ENCODE measurements at regions not wholly inside any gene's neighbourhood (a gene's known extent, or its start where the extent isn't known, plus 50 kb on each side); places are given as distances from the start of the nearest gene placed in this dataset.

DNA sequence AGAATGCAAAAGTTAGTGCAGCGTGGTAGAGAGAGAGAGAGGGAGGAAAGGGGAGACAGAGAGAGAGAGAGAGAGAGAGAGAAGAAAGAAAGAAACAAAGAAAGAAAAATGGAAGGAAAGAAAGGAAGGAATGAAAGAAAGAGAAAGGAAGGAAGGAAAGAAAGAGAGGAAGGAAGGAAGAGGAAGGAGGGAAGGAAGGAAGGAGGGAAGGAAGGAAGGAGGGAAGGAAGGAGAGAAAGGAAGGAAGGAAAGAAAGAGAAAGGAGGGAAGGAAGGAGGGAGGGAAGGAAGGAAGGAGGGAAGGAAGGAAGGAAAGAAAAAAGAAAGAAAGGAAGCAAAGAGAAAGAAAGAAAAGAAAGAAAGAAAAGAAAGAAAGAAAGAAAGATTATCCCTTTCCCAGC, 209.8 kb upstream of the MYO3A start:
- H2AFZ ChIP-seq (replicated peaks) = no peak overlapping the region
- Mint-ChIP-seq H3K4me3 (no peak overlapping the region), H3K27ac (no peak overlapping the region), H3K4me1 (peaks cover 17% of the 10 kb centered on the region), H3K36me3 (no peaks in the 10 kb centered on the region), H3K9me3 (no peaks in the 10 kb centered on the region), H3K27me3 (ENCODE audit: insufficient read depth, low read depth) (peaks cover 2% of the 10 kb centered on the region)
- no peak overlapping the region for H3K27ac ChIP-seq
- TF ChIP-seq EZH2phosphoT487 (IDR thresholded peaks at IDR 0.05) (peak; percentile 12), EZH2 (IDR thresholded peaks at IDR 0.05) (no peak)
- H3K79me2 ChIP-seq (ENCODE audit: low read depth) = no peaks in the 10 kb centered on the region
- H3K4me1 ChIP-seq = peaks cover 13% of the 10 kb centered on the region
- no peak overlapping the region for H3K9ac ChIP-seq
- no peak overlapping the region for H3K4me3 ChIP-seq
- H3K27me3 ChIP-seq = no peaks in the 10 kb centered on the region
- H3K4me2 ChIP-seq = no peak overlapping the region
- H4K20me1 ChIP-seq (ENCODE audit: low read depth) = no peaks in the 10 kb centered on the region
- no peaks in the 10 kb centered on the region for H3K36me3 ChIP-seq
- H3K9me3 ChIP-seq (ENCODE audit: low read depth) = no peaks in the 10 kb centered on the region
- no peak for DNase-seq (ENCODE audit: low spot score)
- no peaks in the 10 kb centered on the region for H3F3A ChIP-seq (ENCODE audit: low read depth)

DNA sequence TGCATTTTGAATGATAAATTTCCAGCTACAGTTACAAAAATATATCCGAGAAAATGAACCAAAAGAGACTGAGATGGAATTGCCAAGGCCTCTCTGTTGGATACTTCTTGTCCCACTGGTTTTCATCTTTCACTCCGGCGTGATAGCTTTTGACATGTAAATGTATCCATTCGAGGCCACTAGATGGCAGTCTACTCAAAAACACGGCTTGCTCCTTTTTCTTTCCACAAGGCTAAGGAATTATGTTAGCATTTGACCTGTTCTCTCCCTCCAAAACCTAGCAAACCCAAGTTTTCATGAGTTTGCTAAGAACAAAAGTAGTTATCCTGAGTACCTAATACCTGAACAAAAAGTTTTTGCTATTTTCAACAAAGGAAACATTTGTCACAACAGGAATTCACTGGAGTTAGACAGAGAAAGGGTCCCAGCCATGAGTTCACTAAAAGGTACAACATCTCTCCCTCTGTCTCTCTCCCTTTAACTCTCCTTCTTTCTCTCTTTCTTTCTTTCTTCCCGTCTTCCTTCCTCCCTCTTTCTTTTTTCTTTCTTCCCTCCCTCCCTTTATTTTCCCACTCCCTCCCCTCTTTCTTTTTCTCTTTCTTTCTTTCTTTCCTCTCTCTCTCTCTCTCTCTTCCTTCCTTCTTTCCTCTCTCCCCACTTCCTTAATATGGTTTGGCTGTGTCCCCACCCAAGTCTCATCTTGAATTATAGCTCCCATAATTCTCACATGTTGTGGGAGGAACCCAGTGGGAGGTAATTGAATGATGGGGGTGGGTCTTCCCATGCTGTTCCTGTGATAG, 207.9 kb upstream of the MYO3A start:
- Histone ChIP-seq H3K9me3 (ENCODE audit: low read depth) (no peaks in the 10 kb centered on the region), H2AFZ (replicated peaks) (peak overlapping the region; percentile 66), H3K4me3 (no peak overlapping the region), H3K36me3 (no peaks in the 10 kb centered on the region), H3K9ac (no peak overlapping the region), H3K27me3 (no peaks in the 10 kb centered on the region), H3F3A (ENCODE audit: low read depth) (no peaks in the 10 kb centered on the region), H3K27ac (no peak overlapping the region), H3K4me2 (no peak overlapping the region), H3K4me1 (peaks cover 13% of the 10 kb centered on the region), H4K20me1 (ENCODE audit: low read depth) (no peaks in the 10 kb centered on the region), H3K79me2 (ENCODE audit: low read depth) (no peaks in the 10 kb centered on the region)
- TF ChIP-seq EZH2phosphoT487 (IDR thresholded peaks at IDR 0.05) (no peak), EZH2 (IDR thresholded peaks at IDR 0.05) (no peak)
- TF ChIP-seq, protein P1, sequence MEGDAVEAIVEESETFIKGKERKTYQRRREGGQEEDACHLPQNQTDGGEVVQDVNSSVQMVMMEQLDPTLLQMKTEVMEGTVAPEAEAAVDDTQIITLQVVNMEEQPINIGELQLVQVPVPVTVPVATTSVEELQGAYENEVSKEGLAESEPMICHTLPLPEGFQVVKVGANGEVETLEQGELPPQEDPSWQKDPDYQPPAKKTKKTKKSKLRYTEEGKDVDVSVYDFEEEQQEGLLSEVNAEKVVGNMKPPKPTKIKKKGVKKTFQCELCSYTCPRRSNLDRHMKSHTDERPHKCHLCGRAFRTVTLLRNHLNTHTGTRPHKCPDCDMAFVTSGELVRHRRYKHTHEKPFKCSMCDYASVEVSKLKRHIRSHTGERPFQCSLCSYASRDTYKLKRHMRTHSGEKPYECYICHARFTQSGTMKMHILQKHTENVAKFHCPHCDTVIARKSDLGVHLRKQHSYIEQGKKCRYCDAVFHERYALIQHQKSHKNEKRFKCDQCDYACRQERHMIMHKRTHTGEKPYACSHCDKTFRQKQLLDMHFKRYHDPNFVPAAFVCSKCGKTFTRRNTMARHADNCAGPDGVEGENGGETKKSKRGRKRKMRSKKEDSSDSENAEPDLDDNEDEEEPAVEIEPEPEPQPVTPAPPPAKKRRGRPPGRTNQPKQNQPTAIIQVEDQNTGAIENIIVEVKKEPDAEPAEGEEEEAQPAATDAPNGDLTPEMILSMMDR (IDR thresholded peaks at IDR 0.05) = peak; percentile 85
- peaks cover 17% of the 10 kb centered on the region for H3K4me1 Mint-ChIP-seq
- DNase-seq (ENCODE audit: low spot score) = peak; percentile 83
- no peak overlapping the region for H3K4me3 Mint-ChIP-seq
- no peaks in the 10 kb centered on the region for H3K9me3 Mint-ChIP-seq
- H3K36me3 Mint-ChIP-seq = no peaks in the 10 kb centered on the region
- no peak overlapping the region for H3K27ac Mint-ChIP-seq
- H3K27me3 Mint-ChIP-seq (ENCODE audit: insufficient read depth, low read depth) = peaks cover 2% of the 10 kb centered on the region

DNA sequence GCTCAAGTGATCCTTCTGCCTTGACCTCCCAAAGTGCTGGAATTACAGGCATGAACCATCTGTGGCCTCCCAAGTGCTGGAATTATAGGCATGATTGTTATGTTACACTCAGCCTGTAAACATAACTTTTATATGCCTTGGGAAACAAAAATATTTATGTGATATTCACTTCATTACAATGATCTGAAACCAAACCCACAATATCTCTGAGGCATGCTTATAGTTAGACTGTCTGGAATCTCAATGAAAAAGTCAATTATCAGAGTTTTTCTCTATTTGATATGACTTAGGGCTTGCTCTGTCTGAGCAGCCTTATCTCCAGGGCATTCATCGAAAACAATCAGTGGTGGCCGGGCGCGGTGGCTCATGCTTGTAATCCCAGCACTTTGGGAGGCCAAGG, 195.3 kb upstream of the MYO3A start:
- no peak overlapping the region for H3K9ac ChIP-seq
- peaks cover under 1% of the 10 kb centered on the region for H3K4me1 Mint-ChIP-seq
- no peaks in the 10 kb centered on the region for H3K4me1 ChIP-seq
- no peak overlapping the region for H3K27ac Mint-ChIP-seq
- no peak overlapping the region for H3K27ac ChIP-seq
- H3K4me3 Mint-ChIP-seq = no peak overlapping the region
- H3K36me3 ChIP-seq = no peaks in the 10 kb centered on the region
- H3K27me3 Mint-ChIP-seq (ENCODE audit: insufficient read depth, low read depth) = peaks cover 2% of the 10 kb centered on the region
- H3K27me3 ChIP-seq = no peaks in the 10 kb centered on the region
- H3K9me3 Mint-ChIP-seq = no peaks in the 10 kb centered on the region
- no peaks in the 10 kb centered on the region for H3K79me2 ChIP-seq (ENCODE audit: low read depth)
- H3K4me2 ChIP-seq = no peak overlapping the region
- no peak for DNase-seq (ENCODE audit: low spot score)
- no peak for TF ChIP-seq EZH2 (IDR thresholded peaks at IDR 0.05)
- no peak for TF ChIP-seq EZH2phosphoT487 (IDR thresholded peaks at IDR 0.05)
- TF ChIP-seq, protein P1 (IDR thresholded peaks at IDR 0.05) = no peak
- H3K36me3 Mint-ChIP-seq = no peaks in the 10 kb centered on the region
- no peak overlapping the region for H3K4me3 ChIP-seq
- no peaks in the 10 kb centered on the region for H3K9me3 ChIP-seq (ENCODE audit: low read depth)
- no peaks in the 10 kb centered on the region for H3F3A ChIP-seq (ENCODE audit: low read depth)
- no peak overlapping the region for H2AFZ ChIP-seq (replicated peaks)
- H4K20me1 ChIP-seq (ENCODE audit: low read depth) = no peaks in the 10 kb centered on the region

DNA sequence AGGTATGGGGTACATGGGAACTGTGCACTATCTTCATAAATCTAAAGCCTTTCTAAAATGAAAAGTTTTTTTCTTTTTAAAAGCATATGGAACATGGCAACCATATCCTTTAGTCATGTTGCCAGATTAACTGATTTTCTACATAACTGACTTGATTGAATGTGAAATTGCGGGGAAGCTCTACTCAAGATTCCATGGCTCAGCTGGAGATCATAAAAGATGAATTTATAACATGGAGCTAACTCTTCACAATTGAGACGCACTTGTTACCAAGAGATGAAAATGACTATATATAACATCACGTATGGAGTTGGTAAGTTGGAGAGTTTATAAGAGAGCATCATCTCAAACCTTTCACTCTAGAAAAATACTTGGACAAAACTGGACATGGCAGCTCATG, 190.2 kb upstream of the MYO3A start:
- Mint-ChIP-seq H3K27ac (no peak overlapping the region), H3K4me1 (peaks cover 8% of the 10 kb centered on the region), H3K4me3 (no peak overlapping the region), H3K9me3 (no peaks in the 10 kb centered on the region), H3K27me3 (ENCODE audit: insufficient read depth, low read depth) (peaks cover 2% of the 10 kb centered on the region), H3K36me3 (no peaks in the 10 kb centered on the region)
- Histone ChIP-seq H3K9me3 (ENCODE audit: low read depth) (no peaks in the 10 kb centered on the region), H3K27me3 (no peaks in the 10 kb centered on the region), H3K4me2 (no peak overlapping the region), H4K20me1 (ENCODE audit: low read depth) (no peaks in the 10 kb centered on the region), H3K4me3 (no peak overlapping the region), H3K4me1 (peaks cover 8% of the 10 kb centered on the region), H3F3A (ENCODE audit: low read depth) (no peaks in the 10 kb centered on the region), H3K36me3 (no peaks in the 10 kb centered on the region), H3K79me2 (ENCODE audit: low read depth) (no peaks in the 10 kb centered on the region), H3K27ac (no peak overlapping the region), H3K9ac (no peak overlapping the region), H2AFZ (replicated peaks) (no peak overlapping the region)
- TF ChIP-seq EZH2 (IDR thresholded peaks at IDR 0.05) = no peak
- TF ChIP-seq EZH2phosphoT487 (IDR thresholded peaks at IDR 0.05) = no peak
- TF ChIP-seq, protein P1 (IDR thresholded peaks at IDR 0.05) = no peak
- DNase-seq (ENCODE audit: low spot score) = no peak

Measured in neural progenitor cell (in vitro differentiated cells).